ENCODE measurements at regions not wholly inside any gene's neighbourhood (a gene's known extent, or its start where the extent isn't known, plus 50 kb on each side); places are given as distances from the start of the nearest gene placed in this dataset.

GRCh38 chr9:18422296-18423036, 51.5 kb upstream of the ADAMTSL1 start:
- no peak overlapping the region for H3K4me3 ChIP-seq (ENCODE audit: low read depth, poor library complexity, severe bottlenecking)
- WGBS, 2 donors, result 83 to 86% methylated on average over 8 of the region's 8 CpGs
- DNase-seq (ENCODE audit: low spot score in 2 of 2), result no peak
- no peak for TF ChIP-seq POLR2A (IDR thresholded peaks at IDR 0.05)
- TF ChIP-seq, protein P1, sequence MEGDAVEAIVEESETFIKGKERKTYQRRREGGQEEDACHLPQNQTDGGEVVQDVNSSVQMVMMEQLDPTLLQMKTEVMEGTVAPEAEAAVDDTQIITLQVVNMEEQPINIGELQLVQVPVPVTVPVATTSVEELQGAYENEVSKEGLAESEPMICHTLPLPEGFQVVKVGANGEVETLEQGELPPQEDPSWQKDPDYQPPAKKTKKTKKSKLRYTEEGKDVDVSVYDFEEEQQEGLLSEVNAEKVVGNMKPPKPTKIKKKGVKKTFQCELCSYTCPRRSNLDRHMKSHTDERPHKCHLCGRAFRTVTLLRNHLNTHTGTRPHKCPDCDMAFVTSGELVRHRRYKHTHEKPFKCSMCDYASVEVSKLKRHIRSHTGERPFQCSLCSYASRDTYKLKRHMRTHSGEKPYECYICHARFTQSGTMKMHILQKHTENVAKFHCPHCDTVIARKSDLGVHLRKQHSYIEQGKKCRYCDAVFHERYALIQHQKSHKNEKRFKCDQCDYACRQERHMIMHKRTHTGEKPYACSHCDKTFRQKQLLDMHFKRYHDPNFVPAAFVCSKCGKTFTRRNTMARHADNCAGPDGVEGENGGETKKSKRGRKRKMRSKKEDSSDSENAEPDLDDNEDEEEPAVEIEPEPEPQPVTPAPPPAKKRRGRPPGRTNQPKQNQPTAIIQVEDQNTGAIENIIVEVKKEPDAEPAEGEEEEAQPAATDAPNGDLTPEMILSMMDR (IDR thresholded peaks at IDR 0.05), result no peak
- intact Hi-C loops (cut with DNase I; ENCODE audit: low total_unique reads), result no loop called here

GRCh38 chr9:18423791-18424531, 50.0 kb upstream of the ADAMTSL1 start:
- no peak for DNase-seq (ENCODE audit: low spot score in 2 of 2)
- no peak overlapping the region for H3K4me3 ChIP-seq (ENCODE audit: low read depth, poor library complexity, severe bottlenecking)
- TF ChIP-seq, protein P1 (IDR thresholded peaks at IDR 0.05), result no peak
- TF ChIP-seq POLR2A (IDR thresholded peaks at IDR 0.05), result no peak
- 83 to 91% methylated on average over 1 of the region's 1 CpG for WGBS, 2 donors
- intact Hi-C loops (cut with DNase I; ENCODE audit: low total_unique reads), result no loop called here
